ENCODE measurements at regions not wholly inside any gene's neighbourhood (a gene's known extent, or its start where the extent isn't known, plus 50 kb on each side); places are given as distances from the start of the nearest gene placed in this dataset.

GRCh38 chr14:101709962-101710931, 51.3 kb upstream of the PPP2R5C start (continued):
- TF ChIP-seq MXD1 (CRISPR knock-in tag; IDR thresholded peaks at IDR 0.05; ENCODE audit: borderline replicate concordance, poor library complexity, severe bottlenecking) (no peak), FOXP4 (CRISPR knock-in tag; IDR thresholded peaks at IDR 0.05; ENCODE audit: borderline replicate concordance) (no peak), BACH1 (tag; IDR thresholded peaks at IDR 0.05) (peak; percentile 75), ESRRA (IDR thresholded peaks at IDR 0.05; ENCODE audit: borderline replicate concordance, low read depth) (peak; percentile 37; the same call in 1 of the 2 replicates), ZFX (CRISPR knock-in tag; IDR thresholded peaks at IDR 0.05) (peak; percentile 78), DMBX1 (CRISPR knock-in tag; IDR thresholded peaks at IDR 0.05; ENCODE audit: borderline replicate concordance) (peak; percentile 29; the same call in 1 of the 2 replicates), OTX1 (CRISPR knock-in tag; IDR thresholded peaks at IDR 0.05) (no peak), AFF1 (IDR thresholded peaks at IDR 0.05; ENCODE audit: low read depth in 1 of 2, partially characterized antibody in 2 of 2) (peak; percentile 68 to 71), BHLHE40 (IDR thresholded peaks at IDR 0.05; ENCODE audit: low read length) (no peak; the same call in 1 of the 2 replicates), ARID1B (IDR thresholded peaks at IDR 0.05) (peak; percentile 34; the same call in 1 of the 2 replicates), ESRRB (CRISPR knock-in tag; IDR thresholded peaks at IDR 0.05; ENCODE audit: borderline replicate concordance) (peak; percentile 34; the same call in 1 of the 2 replicates), MTA3 (IDR thresholded peaks at IDR 0.05; ENCODE audit: borderline replicate concordance) (peak; percentile 98), ZNF224 (CRISPR knock-in tag; IDR thresholded peaks at IDR 0.05) (no peak), MNT (conservative IDR thresholded peaks at IDR 0.05) (peak; percentile 18 to 55; a peak in 2 of 4 replicates), ERF (CRISPR knock-in tag; IDR thresholded peaks at IDR 0.05) (no peak)
- TF ChIP-seq, protein P1, sequence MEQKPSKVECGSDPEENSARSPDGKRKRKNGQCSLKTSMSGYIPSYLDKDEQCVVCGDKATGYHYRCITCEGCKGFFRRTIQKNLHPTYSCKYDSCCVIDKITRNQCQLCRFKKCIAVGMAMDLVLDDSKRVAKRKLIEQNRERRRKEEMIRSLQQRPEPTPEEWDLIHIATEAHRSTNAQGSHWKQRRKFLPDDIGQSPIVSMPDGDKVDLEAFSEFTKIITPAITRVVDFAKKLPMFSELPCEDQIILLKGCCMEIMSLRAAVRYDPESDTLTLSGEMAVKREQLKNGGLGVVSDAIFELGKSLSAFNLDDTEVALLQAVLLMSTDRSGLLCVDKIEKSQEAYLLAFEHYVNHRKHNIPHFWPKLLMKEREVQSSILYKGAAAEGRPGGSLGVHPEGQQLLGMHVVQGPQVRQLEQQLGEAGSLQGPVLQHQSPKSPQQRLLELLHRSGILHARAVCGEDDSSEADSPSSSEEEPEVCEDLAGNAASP (IDR thresholded peaks at IDR 0.05), result no peak

Data from K562 (cell line).